ENCODE measurements at regions not wholly inside any gene's neighbourhood (a gene's known extent, or its start where the extent isn't known, plus 50 kb on each side); places are given as distances from the start of the nearest gene placed in this dataset.

DNA sequence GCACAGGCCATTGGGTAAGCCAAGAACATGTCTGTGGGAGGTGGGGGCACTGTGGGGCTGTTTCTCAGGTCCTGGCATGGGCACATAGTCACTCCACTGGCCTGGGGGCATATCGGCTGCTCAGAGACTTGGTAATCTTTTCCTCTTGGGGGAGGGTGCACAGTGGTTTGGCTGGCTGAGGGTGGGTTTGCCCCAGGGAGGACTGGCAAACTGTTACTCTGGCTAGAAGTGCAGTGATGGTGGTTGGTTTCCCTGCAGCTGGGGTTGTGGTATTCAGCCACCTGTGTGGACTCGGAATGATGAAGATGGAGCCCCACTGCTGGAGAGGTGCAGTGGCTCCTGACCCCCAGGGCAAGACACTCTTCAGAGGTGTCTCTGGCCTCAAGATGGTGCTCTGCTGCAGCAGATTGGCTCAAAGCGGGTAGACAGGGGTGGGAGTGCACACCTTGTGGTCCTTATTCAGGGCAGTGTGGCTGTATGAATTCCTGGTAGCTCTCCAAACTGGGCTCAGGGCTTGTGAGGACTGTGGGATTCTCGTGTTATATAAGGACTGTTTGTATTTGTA, 74.1 kb upstream of the DDHD1 start:
- WGBS (ENCODE audit: insufficient coverage, low coverage, missing lambda C conversion rate) = 5% methylated on average over 4 of the region's 4 CpGs
- Histone ChIP-seq H3K36me3 (ENCODE audit: control insufficient read depth, insufficient read depth, low read length) (no peaks in the 10 kb centered on the region), H3K79me2 (ENCODE audit: control insufficient read depth, insufficient read depth, low read length) (no peaks in the 10 kb centered on the region), H3K4me2 (ENCODE audit: insufficient read depth, low read length) (no peak overlapping the region), H3K9me1 (ENCODE audit: control insufficient read depth, insufficient read depth, low read length) (no peaks in the 10 kb centered on the region), H3K9me3 (replicated peaks; ENCODE audit: control insufficient read depth, insufficient read depth, low read depth, low read length) (no peaks in the 10 kb centered on the region), H2AFZ (ENCODE audit: low read depth, low read length) (no peak overlapping the region), H3K4me3 (no peak overlapping the region), H3K27ac (ENCODE audit: extremely low read depth, low read depth, low read length) (no peak overlapping the region), H3K4me1 (replicated peaks in 1 of 2; ENCODE audit: control insufficient read depth in 2 of 2, insufficient read depth in 2 of 2, low read length in 2 of 2) (no peaks in the 10 kb centered on the region), H4K20me1 (replicated peaks; ENCODE audit: control insufficient read depth, insufficient read depth, low read length) (no peaks in the 10 kb centered on the region), H3K9ac (ENCODE audit: insufficient read depth in 1 of 2, low read depth in 2 of 2, low read length in 2 of 2) (no peak overlapping the region), H3K27me3 (ENCODE audit: control insufficient read depth in 2 of 2, insufficient read depth in 2 of 2, low read length in 2 of 2) (no peaks in the 10 kb centered on the region)
- CTCF ChIA-PET (ENCODE audit: low intra/inter-chr PET ratio) = no interaction called here
- FAIRE-seq (no peak), DNase-seq (ENCODE audit: extremely low read depth in 1 of 4, low spot score in 3 of 4) (no peak), ATAC-seq (peak; percentile 54; the same call in 2 of the 3 replicates)
- BruUV-seq (replicated peaks) = no TSS peak
- peak in 1 of 3 experiments; percentile 6; a peak in 1 of 6 replicates for TF ChIP-seq CTCF (IDR thresholded peaks at IDR 0.05 in 2 of 3, conservative IDR thresholded peaks at IDR 0.05 in 1 of 3; ENCODE audit: insufficient read depth in 2 of 3, low read depth in 1 of 3, low read length in 3 of 3)
- TF ChIP-seq RUNX1 (IDR thresholded peaks at IDR 0.05; ENCODE audit: low read depth) = no peak
- TF ChIP-seq ZNF507 (tag; conservative IDR thresholded peaks at IDR 0.05) = no peak
- TF ChIP-seq L3MBTL2 (IDR thresholded peaks at IDR 0.05) = no peak
- intact Hi-C loops (cut with micrococcal nuclease) = no loop called here
- in situ Hi-C loops (cut with MboI) = no loop called here
- POLR2A ChIA-PET = no interaction called here

DNA sequence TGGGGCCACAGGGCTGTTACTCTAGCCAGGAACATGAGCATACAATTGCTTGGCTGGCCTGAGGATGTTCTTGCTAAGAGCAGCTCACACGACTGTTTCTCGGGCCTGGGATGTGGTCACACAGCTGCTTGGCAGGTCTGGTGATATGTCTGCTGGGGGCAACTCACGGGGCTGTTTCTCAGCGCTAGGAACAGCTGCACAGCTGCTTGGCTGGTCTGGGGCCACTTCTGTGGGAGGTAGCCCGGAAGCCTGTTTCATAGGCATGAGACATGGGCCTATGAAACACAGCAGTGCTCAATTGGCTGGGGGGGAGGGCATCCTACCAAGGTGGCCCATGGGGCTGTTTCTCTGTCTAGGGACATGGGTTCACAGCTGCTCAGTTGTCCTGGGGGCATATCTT, 73.4 kb upstream of the DDHD1 start:
- ATAC-seq = no peak
- no peak overlapping the region for H3K4me3 ChIP-seq
- H3K27me3 ChIP-seq (ENCODE audit: control insufficient read depth in 2 of 2, insufficient read depth in 2 of 2, low read length in 2 of 2) = no peaks in the 10 kb centered on the region
- intact Hi-C loops (cut with micrococcal nuclease) = no loop called here
- BruUV-seq (replicated peaks) = no TSS peak
- no peaks in the 10 kb centered on the region for H3K79me2 ChIP-seq (ENCODE audit: control insufficient read depth, insufficient read depth, low read length)
- H4K20me1 ChIP-seq (replicated peaks; ENCODE audit: control insufficient read depth, insufficient read depth, low read length) = no peaks in the 10 kb centered on the region
- H3K27ac ChIP-seq (ENCODE audit: extremely low read depth, low read depth, low read length) = no peak overlapping the region
- no peak overlapping the region for H3K4me2 ChIP-seq (ENCODE audit: insufficient read depth, low read length)
- DNase-seq (ENCODE audit: extremely low read depth in 1 of 4, low spot score in 3 of 4) = no peak
- no peak for TF ChIP-seq ATF1 (CRISPR knock-in tag; IDR thresholded peaks at IDR 0.05)
- no peak for TF ChIP-seq ATF1 (tag; IDR thresholded peaks at IDR 0.05)
- TF ChIP-seq, protein P1, sequence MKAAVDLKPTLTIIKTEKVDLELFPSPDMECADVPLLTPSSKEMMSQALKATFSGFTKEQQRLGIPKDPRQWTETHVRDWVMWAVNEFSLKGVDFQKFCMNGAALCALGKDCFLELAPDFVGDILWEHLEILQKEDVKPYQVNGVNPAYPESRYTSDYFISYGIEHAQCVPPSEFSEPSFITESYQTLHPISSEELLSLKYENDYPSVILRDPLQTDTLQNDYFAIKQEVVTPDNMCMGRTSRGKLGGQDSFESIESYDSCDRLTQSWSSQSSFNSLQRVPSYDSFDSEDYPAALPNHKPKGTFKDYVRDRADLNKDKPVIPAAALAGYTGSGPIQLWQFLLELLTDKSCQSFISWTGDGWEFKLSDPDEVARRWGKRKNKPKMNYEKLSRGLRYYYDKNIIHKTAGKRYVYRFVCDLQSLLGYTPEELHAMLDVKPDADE (conservative IDR thresholded peaks at IDR 0.05; ENCODE audit: control insufficient read depth, low read depth, low read length) = no peak
- no peak for TF ChIP-seq ZNF764 (CRISPR knock-in tag; IDR thresholded peaks at IDR 0.05; ENCODE audit: low read depth)
- no peak for TF ChIP-seq ZNF165 (CRISPR knock-in tag; IDR thresholded peaks at IDR 0.05; ENCODE audit: borderline replicate concordance)
- in situ Hi-C loops (cut with MboI) = no loop called here
- no peaks in the 10 kb centered on the region for H3K9me3 ChIP-seq (replicated peaks; ENCODE audit: control insufficient read depth, insufficient read depth, low read depth, low read length)
- no peak overlapping the region for H3K9ac ChIP-seq (ENCODE audit: insufficient read depth in 1 of 2, low read depth in 2 of 2, low read length in 2 of 2)
- no peaks in the 10 kb centered on the region for H3K4me1 ChIP-seq (replicated peaks in 1 of 2; ENCODE audit: control insufficient read depth in 2 of 2, insufficient read depth in 2 of 2, low read length in 2 of 2)
- WGBS (ENCODE audit: insufficient coverage, low coverage, missing lambda C conversion rate) = 2% methylated on average over 5 of the region's 5 CpGs
- no peak overlapping the region for H2AFZ ChIP-seq (ENCODE audit: low read depth, low read length)
- H3K36me3 ChIP-seq (ENCODE audit: control insufficient read depth, insufficient read depth, low read length) = no peaks in the 10 kb centered on the region
- POLR2A ChIA-PET = no interaction called here
- FAIRE-seq = no peak
- no peaks in the 10 kb centered on the region for H3K9me1 ChIP-seq (ENCODE audit: control insufficient read depth, insufficient read depth, low read length)
- CTCF ChIA-PET (ENCODE audit: low intra/inter-chr PET ratio) = no interaction called here
